AG04449 (cell line): ENCODE measurements at regions not wholly inside any gene's neighbourhood (a gene's known extent, or its start where the extent isn't known, plus 50 kb on each side); places are given as distances from the start of the nearest gene placed in this dataset.

ENCODE experiments used
- CTCF ChIA-PET: fragments of 350-600 bp; formaldehyde crosslinking; extraction: SDS; loops from one replicate; lab custom pipeline; 2021; ENCODE audit warnings: antibody characterized with exemption; lab: Yijun Ruan, JAX
- POLR2A ChIA-PET: fragments of 400-600, 350-600 bp; formaldehyde crosslinking; extraction: SDS; loops from one replicate; lab custom pipeline; 2020; ENCODE audit warnings: antibody characterized with exemption, inconsistent platforms; lab: Yijun Ruan, JAX
- DNase-seq: peaks from one replicate; pipeline ENCODE4 v3.0.0-alpha.2; 2010; ENCODE audit warnings: low read depth, low spot score
- H3K4me3 ChIP-seq: 2 replicates; pipeline ENCODE4 v1.5.1; 2011; ENCODE audit warnings: low read depth, mild to moderate bottlenecking, control low read depth, low read length
- TF ChIP-seq, protein P1 (sequence below): IDR thresholded peaks from one replicate; pipeline ENCODE4 v1.5.1; 2011; ENCODE audit warnings: mild to moderate bottlenecking, moderate library complexity, low read length, control low read depth, inconsistent platforms; ENCODE audit not compliant: insufficient read depth; ENCODE audit errors: missing control alignments

DNA sequence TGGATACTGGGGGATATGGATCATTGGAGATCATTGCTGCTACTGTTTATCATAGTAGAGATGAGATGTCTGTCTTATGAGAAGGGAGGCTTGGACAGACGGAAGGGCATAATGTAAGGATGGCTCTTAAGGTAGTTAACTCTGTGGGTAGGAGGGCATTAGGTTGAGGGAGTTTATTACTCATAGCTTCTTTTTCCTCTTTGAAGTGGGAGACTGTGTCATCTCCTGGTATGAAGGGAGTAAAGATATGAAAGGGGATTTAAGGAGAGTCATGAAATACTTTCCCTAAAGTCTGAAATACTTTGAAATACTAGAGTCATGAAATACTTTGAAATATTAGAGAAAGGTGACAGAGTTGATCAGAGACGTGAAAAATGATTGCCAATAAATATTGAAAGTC, 255.5 kb upstream of the PITX2 start:
- ChIA-PET CTCF (no interaction called here), POLR2A (no interaction called here)
- no peak for DNase-seq
- no peak overlapping the region for H3K4me3 ChIP-seq
- TF ChIP-seq, protein P1, sequence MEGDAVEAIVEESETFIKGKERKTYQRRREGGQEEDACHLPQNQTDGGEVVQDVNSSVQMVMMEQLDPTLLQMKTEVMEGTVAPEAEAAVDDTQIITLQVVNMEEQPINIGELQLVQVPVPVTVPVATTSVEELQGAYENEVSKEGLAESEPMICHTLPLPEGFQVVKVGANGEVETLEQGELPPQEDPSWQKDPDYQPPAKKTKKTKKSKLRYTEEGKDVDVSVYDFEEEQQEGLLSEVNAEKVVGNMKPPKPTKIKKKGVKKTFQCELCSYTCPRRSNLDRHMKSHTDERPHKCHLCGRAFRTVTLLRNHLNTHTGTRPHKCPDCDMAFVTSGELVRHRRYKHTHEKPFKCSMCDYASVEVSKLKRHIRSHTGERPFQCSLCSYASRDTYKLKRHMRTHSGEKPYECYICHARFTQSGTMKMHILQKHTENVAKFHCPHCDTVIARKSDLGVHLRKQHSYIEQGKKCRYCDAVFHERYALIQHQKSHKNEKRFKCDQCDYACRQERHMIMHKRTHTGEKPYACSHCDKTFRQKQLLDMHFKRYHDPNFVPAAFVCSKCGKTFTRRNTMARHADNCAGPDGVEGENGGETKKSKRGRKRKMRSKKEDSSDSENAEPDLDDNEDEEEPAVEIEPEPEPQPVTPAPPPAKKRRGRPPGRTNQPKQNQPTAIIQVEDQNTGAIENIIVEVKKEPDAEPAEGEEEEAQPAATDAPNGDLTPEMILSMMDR = no peak

DNA sequence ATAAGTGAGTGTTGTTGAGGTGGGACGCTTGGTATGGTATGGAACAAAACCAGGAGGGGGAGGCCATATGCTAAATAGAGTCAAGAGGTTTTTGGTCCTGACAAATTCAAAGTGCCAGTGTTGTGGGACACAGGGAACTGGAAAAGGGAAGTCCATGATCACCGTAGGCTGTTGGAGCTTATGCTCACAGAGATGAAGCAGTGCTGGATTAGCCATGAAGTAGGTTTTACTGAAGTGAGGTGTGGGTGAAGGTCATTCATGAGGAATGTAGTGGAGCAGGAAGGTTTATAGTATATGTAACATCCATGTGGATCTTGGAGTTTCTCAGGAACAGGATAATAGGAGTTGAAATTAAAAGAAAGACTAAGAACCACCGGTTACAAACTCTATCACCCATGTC, 256.1 kb upstream of the PITX2 start:
- ChIA-PET POLR2A (no interaction called here), CTCF (no interaction called here)
- TF ChIP-seq, protein P1 = no peak
- no peak for DNase-seq
- H3K4me3 ChIP-seq = no peak overlapping the region

DNA sequence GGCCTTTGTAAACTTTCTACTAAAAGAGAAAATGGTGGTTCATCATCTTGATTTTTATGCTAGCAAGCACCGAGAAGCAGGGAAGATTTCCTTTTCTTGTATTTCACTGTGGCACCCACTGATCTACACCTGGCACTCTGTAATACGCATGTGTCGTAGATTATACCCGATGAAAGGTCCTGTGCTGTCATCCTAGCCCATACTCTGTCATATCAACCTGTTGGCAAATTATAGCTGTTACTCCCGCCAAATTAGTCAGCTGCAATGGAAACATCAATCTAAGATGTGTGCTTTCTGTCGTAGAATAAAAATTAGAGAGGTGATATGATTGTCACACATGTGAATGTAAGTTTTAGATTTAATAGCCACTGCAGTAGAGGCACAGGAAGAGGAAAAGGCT, 263.4 kb upstream of the PITX2 start:
- CTCF ChIA-PET = no interaction called here

DNA sequence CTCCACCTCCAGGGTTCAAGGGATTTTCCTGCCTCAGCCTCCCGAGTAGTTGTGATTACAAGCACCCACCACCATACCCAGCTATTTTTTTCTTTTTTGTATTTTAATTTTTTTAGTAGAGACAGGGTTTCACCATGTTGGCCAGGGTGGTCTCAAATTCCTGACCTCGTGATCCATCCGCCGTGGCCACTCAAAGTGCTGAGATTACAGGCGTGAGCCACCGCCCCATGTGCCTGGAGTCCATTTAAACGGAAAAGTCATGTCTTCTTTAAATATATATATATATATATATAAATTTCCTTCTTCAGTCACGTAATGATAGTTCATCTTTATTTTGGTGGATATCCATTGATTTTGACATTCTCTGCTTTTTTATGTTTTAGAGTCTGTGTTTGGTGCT, 264.0 kb upstream of the PITX2 start:
- DNase-seq = no peak
- ChIA-PET POLR2A (no interaction called here), CTCF (no interaction called here)
- TF ChIP-seq, protein P1 = no peak
- no peak overlapping the region for H3K4me3 ChIP-seq

More for the DNA sequence above, 263.4 kb upstream of the PITX2 start:
- POLR2A ChIA-PET = no interaction called here
- H3K4me3 ChIP-seq = no peak overlapping the region
- no peak for DNase-seq
- TF ChIP-seq, protein P1 = no peak

DNA sequence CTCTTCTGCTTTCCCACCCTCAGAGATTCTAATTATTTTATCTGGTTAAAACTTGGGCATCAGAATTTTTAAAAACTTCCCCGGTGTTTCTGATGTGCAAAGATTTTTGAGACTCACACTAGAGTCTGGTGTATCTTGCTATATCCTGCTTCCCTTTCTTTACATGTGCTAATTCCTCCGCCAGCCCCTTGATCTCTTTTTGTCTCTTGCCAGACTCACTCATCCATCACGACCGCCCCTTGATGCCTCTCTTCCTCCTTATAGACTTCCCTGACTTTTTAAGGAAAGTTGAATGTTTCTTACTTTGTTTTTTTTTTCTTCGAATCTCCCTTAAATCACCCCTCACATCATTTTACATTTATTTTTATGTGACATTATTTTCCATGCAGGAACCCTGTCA, 274.9 kb upstream of the PITX2 start:
- POLR2A ChIA-PET = no interaction called here
- TF ChIP-seq, protein P1 = no peak
- DNase-seq = no peak
- CTCF ChIA-PET = no interaction called here
- H3K4me3 ChIP-seq = no peak overlapping the region

DNA sequence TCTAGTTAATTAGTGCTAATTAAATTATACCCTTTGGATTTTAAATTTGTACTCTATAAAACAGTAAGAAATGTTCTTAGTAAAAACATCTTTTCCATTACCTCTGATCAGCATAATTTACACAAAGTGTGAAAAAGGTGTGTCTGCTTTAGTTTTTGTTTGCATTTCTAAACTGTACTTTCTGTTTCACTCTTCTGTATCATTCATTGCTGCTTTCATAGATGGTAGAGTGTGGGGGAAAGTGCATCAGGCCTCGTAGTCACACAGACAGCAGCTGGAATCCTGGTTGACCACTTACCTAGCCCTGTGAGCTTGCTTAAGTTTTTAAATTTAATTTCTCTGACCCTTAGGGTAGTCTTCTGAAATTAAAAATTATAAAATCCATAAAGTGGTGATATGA, 275.4 kb upstream of the PITX2 start:
- CTCF ChIA-PET = no interaction called here

More for the DNA sequence above, 275.4 kb upstream of the PITX2 start:
- TF ChIP-seq, protein P1 = no peak
- POLR2A ChIA-PET = no interaction called here
- no peak overlapping the region for H3K4me3 ChIP-seq
- no peak for DNase-seq
